Vagina (tissue), 2 donors: ENCODE measurements at regions not wholly inside any gene's neighbourhood (a gene's known extent, or its start where the extent isn't known, plus 50 kb on each side); places are given as distances from the start of the nearest gene placed in this dataset.

Experiments used
- DNase-seq, 2 donors: peaks; one replicate each; pipeline ENCODE4 v3.0.0-alpha.2; 2017; ENCODE audit errors: extremely low spot score in 2 of 2
- H3K27ac ChIP-seq: fragments of 200-600 bp; sonication (generic); one replicate; pipeline ENCODE4 v1.5.1; 2019
- H3K27me3 ChIP-seq: fragments of 200-600 bp; sonication (generic); one replicate; pipeline ENCODE4 v1.5.1; 2019
- H3K36me3 ChIP-seq, 2 donors: fragments of 200-600 bp; sonication (generic); one replicate each; pipeline ENCODE4 v1.5.1; 2017 to 2019
- H3K4me1 ChIP-seq: fragments of 200-600 bp; sonication (generic); one replicate; pipeline ENCODE4 v1.5.1; 2019
- H3K4me3 ChIP-seq, 2 donors: fragments of 200-600 bp; sonication (generic); 1 replicate in 1 of 2; 2 replicates in 1 of 2; pipeline ENCODE4 v1.5.1; 2016 to 2019
- H3K9me3 ChIP-seq: fragments of 200-600 bp; sonication (generic); one replicate; pipeline ENCODE4 v1.5.1; 2019
- CTCF ChIP-seq, 3 experiments: fragments of 450-650 bp in 2 of 3; fragments of 200-600 bp in 1 of 3; sonication (generic) in 1 of 3; IDR thresholded peaks; one replicate each; pipeline ENCODE4 v1.5.1; 2017 to 2019; ENCODE audit warnings: antibody characterized with exemption in 3 of 3, mild to moderate bottlenecking in 2 of 3, moderate library complexity in 2 of 3
- POLR2A ChIP-seq, 2 donors: fragments of 450-650 bp; IDR thresholded peaks; one replicate each; pipeline ENCODE4 v1.6.1; 2017; ENCODE audit warnings: antibody characterized with exemption in 2 of 2, mild to moderate bottlenecking in 2 of 2, moderate library complexity in 2 of 2
- POLR2AphosphoS5 ChIP-seq, 2 donors: sonication (generic); formaldehyde crosslinking; IDR thresholded peaks; one replicate each; pipeline ENCODE4 v1.9.0; 2017; ENCODE audit warnings: antibody characterized with exemption in 2 of 2, mild to moderate bottlenecking in 2 of 2, low read depth in 1 of 2; ENCODE audit not compliant: insufficient read depth in 1 of 2
- intact Hi-C: fragments of 100-400 bp; cut with DNase I; formaldehyde crosslinking; loops from one replicate; pipeline ENCODE4 v1.15.1; 2023

GRCh38 chr12:58654021-58654420 is 266.3 kb downstream of the LRIG3 start:
- H3K4me1 ChIP-seq, result no peaks in the 10 kb centered on the region
- TF ChIP-seq POLR2AphosphoS5 (IDR thresholded peaks at IDR 0.05; ENCODE audit: insufficient read depth in 1 of 2, low read depth in 1 of 2) (no peak), CTCF (IDR thresholded peaks at IDR 0.05) (no peak), POLR2A (IDR thresholded peaks at IDR 0.05) (no peak)
- no peak for DNase-seq

GRCh38 chr12:58655375-58655774 is 264.9 kb downstream of the LRIG3 start:
- no peaks in the 10 kb centered on the region for H3K27me3 ChIP-seq
- no peaks in the 10 kb centered on the region for H3K36me3 ChIP-seq
- no peak overlapping the region for H3K27ac ChIP-seq
- TF ChIP-seq POLR2A (IDR thresholded peaks at IDR 0.05) (no peak), CTCF (IDR thresholded peaks at IDR 0.05) (no peak), POLR2AphosphoS5 (IDR thresholded peaks at IDR 0.05; ENCODE audit: insufficient read depth in 1 of 2, low read depth in 1 of 2) (no peak)
- H3K9me3 ChIP-seq, result peaks cover 3% of the 10 kb centered on the region
- intact Hi-C loops, result loop anchor here (10.0 kb wide), 1 partner anchor 671 kb away; no protein-coding TSS in a partner anchor
- no peaks in the 10 kb centered on the region for H3K4me1 ChIP-seq
- H3K4me3 ChIP-seq, result no peak overlapping the region
- no peak for DNase-seq

More at GRCh38 chr12:58654021-58654420, 266.3 kb downstream of the LRIG3 start:
- no peak overlapping the region for H3K27ac ChIP-seq
- H3K4me3 ChIP-seq, result no peak overlapping the region
- intact Hi-C loops, result loop anchor here (10.0 kb wide), 1 partner anchor 669 kb away; no protein-coding TSS in a partner anchor
- H3K27me3 ChIP-seq, result no peaks in the 10 kb centered on the region
- no peaks in the 10 kb centered on the region for H3K36me3 ChIP-seq
- peaks cover 3% of the 10 kb centered on the region for H3K9me3 ChIP-seq

- Histone ChIP-seq H3K27ac (no peak overlapping the region), H3K36me3 (no peaks in the 10 kb centered on the region), H3K9me3 (peaks cover 3% of the 10 kb centered on the region), H3K27me3 (no peaks in the 10 kb centered on the region), H3K4me1 (no peaks in the 10 kb centered on the region), H3K4me3 (no peak overlapping the region)
- no peak for DNase-seq
- no peak for TF ChIP-seq POLR2AphosphoS5 (IDR thresholded peaks at IDR 0.05; ENCODE audit: insufficient read depth in 1 of 2, low read depth in 1 of 2)
- TF ChIP-seq POLR2A (IDR thresholded peaks at IDR 0.05), result no peak
- TF ChIP-seq CTCF (IDR thresholded peaks at IDR 0.05), result no peak
- intact Hi-C loops, result loop anchor here (10.0 kb wide), 1 partner anchor 672 kb away; no protein-coding TSS in a partner anchor
Measured at GRCh38 chr12:58656254-58657009, 263.9 kb downstream of the LRIG3 start.

GRCh38 chr12:58657190-58657589 is 263.1 kb downstream of the LRIG3 start:
- no peak for TF ChIP-seq POLR2AphosphoS5 (IDR thresholded peaks at IDR 0.05; ENCODE audit: insufficient read depth in 1 of 2, low read depth in 1 of 2)
- TF ChIP-seq POLR2A (IDR thresholded peaks at IDR 0.05), result no peak
- no peak for TF ChIP-seq CTCF (IDR thresholded peaks at IDR 0.05)
- H3K4me3 ChIP-seq, result no peak overlapping the region

GRCh38 chr12:58665375-58665774 is 254.9 kb downstream of the LRIG3 start:
- H3K4me3 ChIP-seq, result no peak overlapping the region
- no peaks in the 10 kb centered on the region for H3K9me3 ChIP-seq
- no peak for DNase-seq
- H3K4me1 ChIP-seq, result no peaks in the 10 kb centered on the region
- intact Hi-C loops, result no loop called here
- H3K36me3 ChIP-seq, result no peaks in the 10 kb centered on the region
- no peak overlapping the region for H3K27ac ChIP-seq
- H3K27me3 ChIP-seq, result no peaks in the 10 kb centered on the region
- TF ChIP-seq POLR2A (IDR thresholded peaks at IDR 0.05) (no peak), POLR2AphosphoS5 (IDR thresholded peaks at IDR 0.05; ENCODE audit: insufficient read depth in 1 of 2, low read depth in 1 of 2) (no peak), CTCF (IDR thresholded peaks at IDR 0.05) (no peak)

More at GRCh38 chr12:58657190-58657589, 263.1 kb downstream of the LRIG3 start:
- Histone ChIP-seq H3K4me1 (no peaks in the 10 kb centered on the region), H3K27me3 (no peaks in the 10 kb centered on the region), H3K36me3 (no peaks in the 10 kb centered on the region), H3K27ac (no peak overlapping the region), H3K9me3 (peaks cover 3% of the 10 kb centered on the region)
- intact Hi-C loops, result loop anchor here (10.0 kb wide), 1 partner anchor 672 kb away; no protein-coding TSS in a partner anchor
- DNase-seq, result no peak
